ENCODE measurements at regions not wholly inside any gene's neighbourhood (a gene's known extent, or its start where the extent isn't known, plus 50 kb on each side); places are given as distances from the start of the nearest gene placed in this dataset.
"Not testable (repeated sequence)": the region's sequence is repeated elsewhere in the genome, so short reads cannot be mapped to it uniquely, and the experiment has no call there.

- DNase-seq (ENCODE audit: low spot score), result no peak
- in situ Hi-C loops (cut with HindIII; ENCODE audit: low sequenced_read_pairs), result no loop called here
Measured at GRCh38 chr4:156298230-156298629, 344.6 kb upstream of the CTSO start.

- in situ Hi-C loops (cut with HindIII; ENCODE audit: low sequenced_read_pairs), result no loop called here
- DNase-seq (ENCODE audit: low spot score), result no peak
Measured at GRCh38 chr4:156295676-156296195, 342.1 kb upstream of the CTSO start.

DNA sequence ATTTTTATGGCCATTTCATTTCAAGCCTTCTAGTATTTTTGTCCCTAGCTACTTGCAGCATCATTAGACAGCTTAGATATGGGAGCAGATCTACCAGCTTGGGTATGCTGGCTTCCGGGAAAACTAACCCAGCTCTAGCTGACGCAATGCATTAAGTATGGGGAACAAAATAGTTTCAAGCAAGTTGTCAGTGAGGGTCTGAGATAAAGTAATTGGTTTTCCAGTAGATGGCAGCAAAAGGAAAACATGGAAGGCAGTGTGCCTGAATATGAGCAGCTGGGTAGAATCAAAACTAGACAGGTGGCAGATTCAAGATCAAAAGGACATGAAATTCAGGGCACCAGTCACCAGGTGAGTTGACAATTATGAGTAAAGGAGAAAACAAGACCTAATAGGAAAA lies 340.9 kb upstream of the CTSO start:
- in situ Hi-C loops (cut with HindIII; ENCODE audit: low sequenced_read_pairs), result no loop called here
- peak; percentile 20 for DNase-seq (ENCODE audit: low spot score)

DNA sequence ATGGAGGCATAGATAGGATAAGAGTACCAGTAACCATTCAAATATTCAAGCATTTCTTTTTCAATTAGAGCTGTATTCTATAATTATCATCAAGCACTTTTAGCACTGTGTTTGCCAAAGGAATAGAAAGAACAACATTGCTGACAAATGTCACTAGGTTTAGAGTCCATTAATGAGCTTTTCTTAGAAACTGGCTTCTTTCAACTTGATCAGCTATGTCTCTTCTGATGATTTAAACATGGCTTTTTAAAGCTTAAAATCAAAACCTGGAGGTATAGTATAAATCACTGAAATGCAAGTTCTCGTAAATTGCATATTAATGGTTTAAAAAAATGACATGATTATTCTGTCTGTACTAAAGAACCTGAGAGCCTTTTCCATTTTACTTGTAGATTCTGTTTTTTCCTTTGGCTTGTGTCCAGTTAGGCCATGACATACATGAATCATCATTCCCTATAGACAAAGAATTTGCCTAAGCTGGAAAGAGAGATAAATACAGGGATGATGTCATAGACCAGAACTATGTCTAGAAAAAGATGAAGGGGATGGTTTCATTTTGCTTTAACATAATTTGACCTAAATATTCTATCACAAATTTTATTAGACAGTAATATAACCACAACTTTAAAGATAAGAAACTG lies 340.1 kb upstream of the CTSO start:
- no peak for DNase-seq (ENCODE audit: low spot score)
- in situ Hi-C loops (cut with HindIII; ENCODE audit: low sequenced_read_pairs), result no loop called here

DNA sequence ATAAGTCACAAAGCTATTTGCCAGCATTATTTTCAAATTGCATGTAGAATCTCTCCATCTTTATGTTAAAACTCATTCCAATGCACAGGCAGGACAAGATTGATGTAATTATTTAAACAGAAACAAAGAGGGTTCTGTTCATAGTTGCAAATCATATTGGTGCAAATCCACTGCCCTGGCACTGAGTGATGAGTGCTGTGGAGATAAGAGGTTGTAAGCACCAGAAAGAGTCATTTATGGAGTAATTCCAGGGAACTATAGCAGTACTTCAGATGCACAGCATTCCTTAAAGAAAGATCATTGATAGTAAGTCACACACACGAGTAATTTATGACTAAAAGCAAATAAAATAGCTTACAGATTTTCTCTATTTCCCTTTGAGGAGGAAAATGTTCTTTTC lies 337.7 kb upstream of the CTSO start:
- no peak for DNase-seq (ENCODE audit: low spot score)

GRCh38 chr4:156290811-156291210 lies 337.1 kb upstream of the CTSO start:
- no peak for DNase-seq (ENCODE audit: low spot score)
- in situ Hi-C loops (cut with HindIII; ENCODE audit: low sequenced_read_pairs), result no loop called here

More for the DNA sequence above, 337.7 kb upstream of the CTSO start:
- in situ Hi-C loops (cut with HindIII; ENCODE audit: low sequenced_read_pairs), result no loop called here

DNA sequence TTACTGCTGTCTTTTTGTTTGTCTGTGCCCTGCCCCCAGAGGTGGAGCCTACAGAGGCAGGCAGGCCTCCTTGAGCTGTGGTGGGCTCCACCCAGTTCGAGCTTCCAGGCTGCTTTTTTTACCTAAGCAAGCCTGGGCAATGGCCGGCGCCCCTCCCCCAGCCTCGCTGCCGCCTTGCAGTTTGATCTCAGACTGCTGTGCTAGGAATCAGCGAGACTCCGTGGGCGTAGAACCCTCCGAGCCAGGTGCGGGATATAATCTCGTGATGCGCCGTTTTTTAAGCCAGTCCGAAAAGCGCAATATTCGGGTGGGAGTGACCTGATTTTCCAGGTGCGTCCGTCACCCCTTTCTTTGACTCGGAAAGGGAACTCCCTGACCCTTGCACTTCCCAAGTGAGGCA lies 336.4 kb upstream of the CTSO start:
- DNase-seq (ENCODE audit: low spot score); in situ Hi-C loops (cut with HindIII; ENCODE audit: low sequenced_read_pairs): not testable (repeated sequence)

- in situ Hi-C loops (cut with HindIII; ENCODE audit: low sequenced_read_pairs), result no loop called here
- DNase-seq (ENCODE audit: low spot score), result no peak
Measured at GRCh38 chr4:156280686-156281085, 327.0 kb upstream of the CTSO start.

DNA sequence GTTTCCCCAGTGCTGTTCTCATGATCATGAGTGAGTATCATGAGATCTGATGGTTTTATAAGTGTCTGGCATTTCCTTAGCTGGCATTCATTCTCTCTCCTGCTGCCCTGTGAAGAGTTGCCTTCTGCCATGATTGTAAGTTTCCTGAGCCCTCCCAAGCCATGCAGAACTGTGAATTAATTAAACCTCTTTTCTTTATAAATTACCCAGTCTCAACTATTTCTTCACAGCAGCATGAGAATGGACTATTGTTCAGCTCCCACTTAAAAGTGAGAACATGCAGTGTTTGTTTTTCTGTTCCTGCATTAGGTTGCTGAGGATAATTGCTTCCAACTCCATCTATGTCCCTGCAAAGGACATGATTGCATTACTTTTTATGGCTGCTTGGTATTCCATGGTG lies 311.7 kb upstream of the CTSO start:
- in situ Hi-C loops (cut with HindIII; ENCODE audit: low sequenced_read_pairs), result no loop called here
- DNase-seq (ENCODE audit: low spot score), result no peak

- in situ Hi-C loops (cut with HindIII; ENCODE audit: low sequenced_read_pairs), result no loop called here
- no peak for DNase-seq (ENCODE audit: low spot score)
Measured at GRCh38 chr4:156261230-156261629, 307.6 kb upstream of the CTSO start.

GRCh38 chr4:156255230-156256007 lies 301.8 kb upstream of the CTSO start:
- DNase-seq (ENCODE audit: low spot score), result no peak
- in situ Hi-C loops (cut with HindIII; ENCODE audit: low sequenced_read_pairs), result no loop called here

DNA sequence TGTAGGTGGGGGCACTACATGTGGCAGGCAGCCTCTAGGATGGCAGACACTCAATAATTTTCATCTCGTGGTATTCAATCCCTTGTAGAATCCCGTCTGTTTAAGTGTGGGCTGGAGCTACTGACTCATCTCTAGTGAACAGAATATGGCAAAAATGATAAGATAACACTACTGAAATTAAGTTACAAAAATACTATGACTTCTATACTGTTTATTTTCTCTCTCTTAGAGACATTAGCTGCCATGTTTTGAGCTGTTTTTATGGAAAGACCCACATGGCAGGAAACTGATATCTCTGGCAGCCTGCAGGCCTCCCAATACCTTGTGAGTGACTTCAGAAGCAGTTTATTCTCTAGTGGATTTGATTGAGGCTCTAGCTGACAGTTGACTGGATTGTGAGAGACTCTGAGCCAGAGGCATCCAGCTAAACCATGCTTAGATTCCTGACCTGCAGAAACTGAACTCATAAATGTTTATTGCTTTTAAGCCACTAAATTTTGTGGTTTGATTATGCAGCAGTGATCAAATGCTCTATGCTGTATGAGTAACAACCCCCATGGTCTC lies 298.8 kb upstream of the CTSO start:
- in situ Hi-C loops (cut with HindIII; ENCODE audit: low sequenced_read_pairs), result no loop called here
- DNase-seq (ENCODE audit: low spot score), result no peak

- no peak for DNase-seq (ENCODE audit: low spot score)
- in situ Hi-C loops (cut with HindIII; ENCODE audit: low sequenced_read_pairs), result no loop called here
Measured at GRCh38 chr4:156251373-156252065, 297.9 kb upstream of the CTSO start.

DNA sequence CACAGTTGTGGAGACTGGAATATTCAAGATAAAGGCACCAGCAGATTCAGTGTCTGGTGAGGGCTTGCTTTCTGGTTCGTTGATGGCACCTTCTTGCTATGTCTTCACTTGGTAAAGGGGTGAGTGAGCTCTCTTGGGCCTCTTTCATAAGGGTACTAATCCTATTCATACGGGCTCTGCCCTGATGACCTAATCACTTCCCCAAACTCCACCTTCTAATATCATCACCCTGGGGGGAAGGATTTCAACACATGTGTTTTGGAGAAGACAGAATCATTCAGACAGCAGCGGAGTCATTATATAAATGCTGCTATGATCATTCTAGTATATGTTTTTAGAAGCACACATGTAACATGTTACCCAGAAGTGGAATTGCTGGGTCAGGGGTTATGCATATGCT lies 295.3 kb upstream of the CTSO start:
- no peak for DNase-seq (ENCODE audit: low spot score)
- in situ Hi-C loops (cut with HindIII; ENCODE audit: low sequenced_read_pairs), result no loop called here

GRCh38 chr4:156247470-156247869 lies 293.8 kb upstream of the CTSO start:
- in situ Hi-C loops (cut with HindIII; ENCODE audit: low sequenced_read_pairs), result no loop called here
- DNase-seq (ENCODE audit: low spot score), result no peak

DNA sequence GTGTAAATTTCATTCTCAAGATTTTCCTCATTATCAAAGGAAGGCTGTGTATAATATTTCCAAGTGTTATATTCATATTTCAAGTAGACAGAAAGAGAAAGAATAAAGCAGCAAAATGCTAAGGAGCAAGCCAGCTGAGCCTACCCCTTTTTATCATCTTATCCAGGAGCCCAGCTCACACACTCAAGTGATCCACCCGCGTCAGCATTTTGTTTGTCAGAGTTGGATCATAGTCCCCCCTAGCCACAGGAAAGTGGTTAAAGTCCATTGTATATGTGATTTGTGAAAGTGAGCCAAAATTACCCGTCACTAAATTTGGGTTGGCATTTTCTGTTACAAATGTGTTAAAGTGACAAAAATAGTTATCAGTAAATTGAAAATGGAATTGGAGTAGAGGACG lies 289.3 kb upstream of the CTSO start:
- in situ Hi-C loops (cut with HindIII; ENCODE audit: low sequenced_read_pairs), result no loop called here
- DNase-seq (ENCODE audit: low spot score), result no peak

GRCh38 chr4:156242390-156242789 lies 288.7 kb upstream of the CTSO start:
- in situ Hi-C loops (cut with HindIII; ENCODE audit: low sequenced_read_pairs), result no loop called here
- DNase-seq (ENCODE audit: low spot score), result no peak

DNA sequence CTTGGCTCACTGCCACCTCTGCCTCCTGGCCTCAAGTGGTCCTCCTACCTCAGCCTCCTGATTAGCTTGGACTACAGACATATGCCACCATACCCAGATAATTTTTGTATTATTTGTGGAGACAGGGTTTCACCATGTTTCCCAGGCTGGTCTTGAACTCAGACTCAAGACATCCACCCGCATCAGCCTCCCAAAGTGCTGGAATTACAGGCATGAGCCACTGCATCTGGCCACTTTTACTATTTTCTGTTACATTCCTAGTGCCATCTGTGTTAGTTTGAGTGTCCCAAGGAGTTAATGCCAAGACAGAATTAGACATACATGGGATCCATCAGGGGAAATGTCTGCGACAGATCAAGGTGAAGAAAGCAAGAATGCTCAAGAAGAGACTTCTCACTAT lies 288.2 kb upstream of the CTSO start:
- in situ Hi-C loops (cut with HindIII; ENCODE audit: low sequenced_read_pairs), result no loop called here

GRCh38 chr4:156238171-156238570 lies 284.5 kb upstream of the CTSO start:
- in situ Hi-C loops (cut with HindIII; ENCODE audit: low sequenced_read_pairs), result no loop called here
- DNase-seq (ENCODE audit: low spot score), result no peak

More for the DNA sequence above, 288.2 kb upstream of the CTSO start:
- DNase-seq (ENCODE audit: low spot score), result no peak

DNA sequence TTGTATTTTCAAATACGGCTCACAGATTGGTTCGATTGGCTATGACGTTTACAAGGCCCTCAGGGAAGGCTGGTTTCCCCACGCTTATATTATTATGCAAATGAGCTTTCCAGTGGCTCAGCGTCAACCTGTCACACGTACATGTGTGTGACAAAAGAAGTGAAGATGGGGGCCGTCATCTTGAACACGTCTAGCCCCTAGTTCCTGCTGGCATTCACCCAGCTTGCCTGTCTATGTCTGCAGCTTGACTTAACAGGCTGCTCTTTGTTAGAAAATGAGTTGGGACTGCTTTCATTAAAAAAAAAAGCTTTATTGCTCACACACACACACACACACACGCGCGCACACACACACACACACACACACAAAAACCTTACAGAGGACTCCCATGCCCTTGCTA lies 283.6 kb upstream of the CTSO start:
- no peak for DNase-seq (ENCODE audit: low spot score)
- in situ Hi-C loops (cut with HindIII; ENCODE audit: low sequenced_read_pairs), result no loop called here
